Germinal center (tissue), 1 donor: ENCODE measurements at regions not wholly inside any gene's neighbourhood (a gene's known extent, or its start where the extent isn't known, plus 50 kb on each side); places are given as distances from the start of the nearest gene placed in this dataset.
A peak's percentile ranks its signal among the peaks of the same experiment; 100 is the strongest.

Experiments
- DNase-seq: peaks from one replicate; pipeline ENCODE4 v3.0.0; 2012; ENCODE audit warnings: mixed read lengths, low spot score

- DNase-seq, result peak; percentile 58
These were observed 50.0 kb upstream of the SLC19A1 start for GRCh38 chr21:45592208-45592619.

GRCh38 chr21:45592626-45593134, 50.4 kb upstream of the SLC19A1 start:
- DNase-seq, result no peak

GRCh38 chr21:45593162-45594022, 50.1 kb upstream of the PCBP3 start:
- no peak for DNase-seq
